ENCODE measurements at regions not wholly inside any gene's neighbourhood (a gene's known extent, or its start where the extent isn't known, plus 50 kb on each side); places are given as distances from the start of the nearest gene placed in this dataset.

DNA sequence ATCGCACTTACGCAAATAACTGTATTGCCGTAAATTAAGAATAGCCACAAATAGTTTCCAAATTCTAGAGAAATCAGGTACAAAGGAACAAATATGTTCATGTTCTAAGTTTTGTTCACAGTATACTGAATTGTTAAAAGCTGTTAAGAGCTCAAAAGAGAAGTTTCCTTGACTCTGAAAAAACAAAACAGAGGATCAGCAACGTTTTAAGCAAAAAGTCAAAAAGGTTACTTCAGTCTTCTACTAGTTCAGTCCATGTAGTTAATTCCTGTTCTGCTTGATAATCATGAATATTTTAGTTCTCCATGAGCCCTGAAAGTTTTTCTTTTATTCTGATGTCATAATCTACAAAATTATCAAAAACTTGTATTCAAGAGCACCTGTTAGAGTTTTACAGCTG is 128.6 kb upstream of the MAST4 start:
- TF ChIP-seq, protein P1, sequence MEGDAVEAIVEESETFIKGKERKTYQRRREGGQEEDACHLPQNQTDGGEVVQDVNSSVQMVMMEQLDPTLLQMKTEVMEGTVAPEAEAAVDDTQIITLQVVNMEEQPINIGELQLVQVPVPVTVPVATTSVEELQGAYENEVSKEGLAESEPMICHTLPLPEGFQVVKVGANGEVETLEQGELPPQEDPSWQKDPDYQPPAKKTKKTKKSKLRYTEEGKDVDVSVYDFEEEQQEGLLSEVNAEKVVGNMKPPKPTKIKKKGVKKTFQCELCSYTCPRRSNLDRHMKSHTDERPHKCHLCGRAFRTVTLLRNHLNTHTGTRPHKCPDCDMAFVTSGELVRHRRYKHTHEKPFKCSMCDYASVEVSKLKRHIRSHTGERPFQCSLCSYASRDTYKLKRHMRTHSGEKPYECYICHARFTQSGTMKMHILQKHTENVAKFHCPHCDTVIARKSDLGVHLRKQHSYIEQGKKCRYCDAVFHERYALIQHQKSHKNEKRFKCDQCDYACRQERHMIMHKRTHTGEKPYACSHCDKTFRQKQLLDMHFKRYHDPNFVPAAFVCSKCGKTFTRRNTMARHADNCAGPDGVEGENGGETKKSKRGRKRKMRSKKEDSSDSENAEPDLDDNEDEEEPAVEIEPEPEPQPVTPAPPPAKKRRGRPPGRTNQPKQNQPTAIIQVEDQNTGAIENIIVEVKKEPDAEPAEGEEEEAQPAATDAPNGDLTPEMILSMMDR (IDR thresholded peaks at IDR 0.05): no peak
- no peak for TF ChIP-seq EP300 (IDR thresholded peaks at IDR 0.05)

All from ovary (tissue), 3 donors.